ENCODE measurements at regions not wholly inside any gene's neighbourhood (a gene's known extent, or its start where the extent isn't known, plus 50 kb on each side); places are given as distances from the start of the nearest gene placed in this dataset.
"Not testable (repeated sequence)": the region's sequence is repeated elsewhere in the genome, so short reads cannot be mapped to it uniquely, and the experiment has no call there.

DNA sequence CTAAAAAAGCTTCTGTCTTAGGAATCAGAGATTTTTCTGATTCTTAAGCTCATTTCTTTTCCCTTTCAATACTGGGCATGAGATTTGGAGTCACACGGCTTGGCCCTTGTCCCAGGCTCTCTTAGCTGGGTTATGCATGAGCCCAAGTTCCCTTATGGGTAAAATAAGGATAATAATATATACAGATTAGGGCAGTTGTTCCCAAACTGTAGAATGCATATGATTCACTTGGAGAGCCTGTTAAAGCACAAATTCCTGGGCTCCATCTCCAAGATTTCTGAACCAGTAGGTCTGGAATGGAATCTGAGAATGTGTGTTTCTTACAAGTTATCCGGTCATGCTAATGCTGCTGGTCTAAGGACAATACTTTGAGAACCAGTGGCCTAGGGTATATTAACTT lies 154.0 kb downstream of the REEP3 start:
- POLR2A ChIA-PET: no interaction called here
- Mint-ChIP-seq H3K27ac (no peak overlapping the region), H3K4me3 (no peak overlapping the region), H3K36me3 (no peaks in the 10 kb centered on the region), H3K9me3 (peaks cover 0 to 2% (median 0%) of the 10 kb centered on the region in 9 donors), H3K4me1 (peaks cover 0 to 5% (median 0%) of the 10 kb centered on the region in 4 donors), H3K27me3 (peaks cover 0 to 3% (median 1%) of the 10 kb centered on the region in 5 donors)
- DNase-seq (no peak), ATAC-seq (no peak)

GRCh38 chr10:63677001-63677400 lies 155.8 kb downstream of the REEP3 start:
- Mint-ChIP-seq H3K9me3 (peaks cover 0 to 2% (median 0%) of the 10 kb centered on the region in 9 donors), H3K27ac (no peak overlapping the region), H3K36me3 (no peaks in the 10 kb centered on the region), H3K4me1 (peaks cover 0 to 5% (median 0%) of the 10 kb centered on the region in 4 donors), H3K4me3 (no peak overlapping the region), H3K27me3 (peaks cover 0 to 4% (median 0%) of the 10 kb centered on the region in 5 donors)
- DNase-seq: no peak
- ATAC-seq: no peak
- POLR2A ChIA-PET: no interaction called here

DNA sequence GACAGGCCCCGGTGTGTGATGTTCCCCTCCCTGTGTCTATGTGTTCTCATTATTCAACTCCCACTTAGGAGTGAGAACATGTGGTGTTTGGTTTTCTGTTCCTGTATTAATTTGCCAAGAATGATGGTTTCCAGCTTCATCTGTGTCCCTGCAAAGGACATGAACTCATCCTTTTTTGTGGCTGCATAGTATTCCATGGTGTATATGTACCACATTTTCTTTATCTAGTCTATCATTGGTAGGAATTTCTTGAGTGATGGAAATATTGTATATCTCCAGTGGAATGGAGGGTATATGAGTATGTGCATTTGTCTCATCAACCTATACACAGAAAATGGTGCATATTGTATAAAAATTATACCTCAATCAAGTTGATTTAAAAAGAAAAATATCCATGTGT lies 159.3 kb downstream of the REEP3 start:
- ATAC-seq, H3K4me1 Mint-ChIP-seq, H3K27me3 Mint-ChIP-seq, DNase-seq, H3K36me3 Mint-ChIP-seq, H3K4me3 Mint-ChIP-seq, H3K27ac Mint-ChIP-seq, H3K9me3 Mint-ChIP-seq, POLR2A ChIA-PET: not testable (repeated sequence)

GRCh38 chr10:63681993-63682697 lies 160.9 kb downstream of the REEP3 start:
- Mint-ChIP-seq H3K4me3 (no peak overlapping the region), H3K4me1 (peaks cover 0 to 3% (median 0%) of the 10 kb centered on the region in 4 donors), H3K27ac (peak overlapping the region in 1 of 10 donors; percentile 6), H3K9me3 (peaks cover 0 to 2% (median 0%) of the 10 kb centered on the region in 9 donors), H3K27me3 (peaks cover 0 to 5% (median 2%) of the 10 kb centered on the region in 5 donors), H3K36me3 (no peaks in the 10 kb centered on the region)
- DNase-seq (no peak), ATAC-seq (no peak)
- POLR2A ChIA-PET: no interaction called here

DNA sequence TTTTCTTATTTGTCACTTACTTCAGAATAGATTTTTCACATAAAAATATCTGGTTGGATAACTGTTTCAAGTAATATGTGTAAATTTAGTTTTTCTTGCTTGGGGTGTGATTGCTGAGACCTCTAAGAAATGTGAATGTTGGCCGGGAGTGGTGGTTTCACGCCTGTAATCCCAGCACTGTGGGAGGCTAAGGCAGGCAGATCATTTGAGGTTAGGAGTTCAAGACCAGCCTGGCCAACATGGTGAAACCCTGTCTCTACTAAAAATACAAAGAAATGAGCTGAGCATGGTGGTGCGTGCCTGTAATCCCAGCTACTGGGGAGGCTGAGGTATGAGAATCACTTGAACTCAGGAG lies 161.5 kb downstream of the REEP3 start:
- H3K4me3 Mint-ChIP-seq, ATAC-seq, H3K4me1 Mint-ChIP-seq, H3K9me3 Mint-ChIP-seq, H3K27me3 Mint-ChIP-seq, H3K27ac Mint-ChIP-seq, H3K36me3 Mint-ChIP-seq, POLR2A ChIA-PET, DNase-seq: not testable (repeated sequence)

DNA sequence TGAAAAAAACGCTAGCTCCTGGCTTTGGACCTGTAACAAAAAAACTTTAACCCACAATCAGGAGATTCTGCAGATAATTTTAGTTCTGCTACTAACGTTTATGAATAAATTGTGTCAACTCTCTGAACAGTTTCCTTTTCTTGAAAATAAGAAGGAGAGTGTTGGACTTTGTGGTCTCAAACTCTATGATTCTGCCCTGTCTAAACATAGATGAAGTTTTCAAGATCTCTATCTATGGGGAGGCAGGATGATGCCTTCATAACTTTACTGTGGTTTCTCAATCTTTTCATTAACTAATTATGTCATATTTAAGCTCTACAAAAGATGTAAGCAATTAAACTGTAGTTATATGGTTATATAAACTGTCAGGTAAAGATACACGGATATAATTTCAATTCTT lies 162.0 kb downstream of the REEP3 start:
- Mint-ChIP-seq H3K36me3 (no peaks in the 10 kb centered on the region), H3K27me3 (peaks cover 0 to 10% (median 4%) of the 10 kb centered on the region in 5 donors), H3K4me1 (peaks cover 0 to 3% (median 0%) of the 10 kb centered on the region in 4 donors), H3K4me3 (no peak overlapping the region), H3K27ac (no peak overlapping the region), H3K9me3 (peaks cover 0 to 2% (median 0%) of the 10 kb centered on the region in 9 donors)
- DNase-seq (no peak), ATAC-seq (no peak)
- POLR2A ChIA-PET: no interaction called here

- H3K27ac Mint-ChIP-seq: no peak overlapping the region
- POLR2A ChIA-PET: interaction anchor here (0.7 kb wide), 1 partner anchor 482 kb away, joined by 4 read pairs; no protein-coding TSS in a partner anchor
These were observed 162.5 kb downstream of the REEP3 start for GRCh38 chr10:63683686-63684085.

GRCh38 chr10:63684257-63684936 lies 163.2 kb downstream of the REEP3 start:
- Mint-ChIP-seq H3K4me1 (peaks cover 0 to 3% (median 0%) of the 10 kb centered on the region in 4 donors), H3K27me3 (peaks cover 0 to 10% (median 4%) of the 10 kb centered on the region in 5 donors), H3K36me3 (no peaks in the 10 kb centered on the region), H3K9me3 (peaks cover 0 to 2% (median 0%) of the 10 kb centered on the region in 9 donors), H3K4me3 (no peak overlapping the region), H3K27ac (no peak overlapping the region)
- POLR2A ChIA-PET: interaction anchor here (0.7 kb wide), 1 partner anchor 482 kb away, joined by 4 read pairs; no protein-coding TSS in a partner anchor
- DNase-seq (no peak), ATAC-seq (no peak)

More at GRCh38 chr10:63683686-63684085, 162.5 kb downstream of the REEP3 start:
- H3K4me1 Mint-ChIP-seq: peaks cover 0 to 3% (median 0%) of the 10 kb centered on the region in 4 donors
- ATAC-seq: no peak
- no peak overlapping the region for H3K4me3 Mint-ChIP-seq
- H3K27me3 Mint-ChIP-seq: peaks cover 0 to 10% (median 4%) of the 10 kb centered on the region in 5 donors
- peaks cover 0 to 2% (median 0%) of the 10 kb centered on the region in 9 donors for H3K9me3 Mint-ChIP-seq
- DNase-seq: no peak
- no peaks in the 10 kb centered on the region for H3K36me3 Mint-ChIP-seq

GRCh38 chr10:63689768-63690167 lies 168.6 kb downstream of the REEP3 start:
- no peaks in the 10 kb centered on the region for H3K36me3 Mint-ChIP-seq
- no peak overlapping the region for H3K4me3 Mint-ChIP-seq
- DNase-seq: no peak
- no peak overlapping the region for H3K27ac Mint-ChIP-seq
- no peak for ATAC-seq
- POLR2A ChIA-PET: no interaction called here
- peaks cover 0 to 8% (median 4%) of the 10 kb centered on the region in 5 donors for H3K27me3 Mint-ChIP-seq
- H3K4me1 Mint-ChIP-seq: no peaks in the 10 kb centered on the region
- H3K9me3 Mint-ChIP-seq: peaks cover 0 to 8% (median 0%) of the 10 kb centered on the region in 9 donors

GRCh38 chr10:63692220-63692896 lies 171.2 kb downstream of the REEP3 start:
- POLR2A ChIA-PET: no interaction called here
- Mint-ChIP-seq H3K4me1 (no peaks in the 10 kb centered on the region), H3K27ac (no peak overlapping the region), H3K9me3 (peaks cover 0 to 8% (median 0%) of the 10 kb centered on the region in 9 donors), H3K36me3 (no peaks in the 10 kb centered on the region), H3K27me3 (peaks cover 0 to 6% (median 2%) of the 10 kb centered on the region in 5 donors), H3K4me3 (no peak overlapping the region)
- DNase-seq: no peak
- no peak for ATAC-seq

DNA sequence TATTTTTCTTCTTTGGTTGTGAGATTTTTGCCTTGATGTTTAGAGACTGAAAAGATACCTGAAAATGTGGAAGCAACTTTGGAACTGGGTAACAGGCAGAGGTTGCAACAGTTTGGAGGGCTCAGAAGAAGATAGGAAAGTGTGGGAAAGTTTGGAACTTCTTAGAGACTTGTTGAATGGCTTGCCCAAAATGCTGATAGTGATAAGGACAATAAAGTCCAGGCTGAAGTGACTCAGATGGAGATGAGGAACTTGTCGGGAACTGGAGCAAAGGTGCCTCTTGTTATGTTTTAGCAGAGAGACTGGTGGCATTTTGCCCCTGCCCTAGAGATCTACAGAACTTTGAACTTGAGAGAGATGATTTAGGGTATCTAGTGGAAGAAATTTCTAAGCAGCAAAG lies 171.8 kb downstream of the REEP3 start:
- H3K9me3 Mint-ChIP-seq, H3K27me3 Mint-ChIP-seq, ATAC-seq, DNase-seq, H3K4me1 Mint-ChIP-seq, POLR2A ChIA-PET, H3K27ac Mint-ChIP-seq, H3K36me3 Mint-ChIP-seq, H3K4me3 Mint-ChIP-seq: not testable (repeated sequence)

DNA sequence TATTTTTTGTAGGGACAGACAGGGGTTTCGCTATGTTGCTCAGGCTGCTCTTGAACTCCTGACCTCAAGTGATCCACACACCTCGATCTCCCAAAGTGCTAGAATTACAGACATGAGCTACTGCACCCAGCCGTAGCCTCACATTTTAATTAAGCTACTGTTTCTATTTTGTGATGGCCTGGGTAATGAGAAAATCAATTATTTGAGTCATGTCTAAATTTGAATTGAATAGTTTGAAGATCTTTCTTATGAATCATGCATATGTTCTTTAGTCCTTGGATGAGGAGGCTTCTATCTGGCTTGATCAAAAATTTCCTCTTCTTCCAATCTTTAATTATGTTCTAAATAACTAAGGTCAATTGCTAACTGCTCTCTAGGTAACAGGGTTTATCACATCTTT lies 175.0 kb downstream of the REEP3 start:
- no peak overlapping the region for H3K27ac Mint-ChIP-seq
- no peak overlapping the region for H3K4me3 Mint-ChIP-seq
- H3K9me3 Mint-ChIP-seq: peaks cover 0 to 8% (median 0%) of the 10 kb centered on the region in 9 donors
- DNase-seq (no peak), ATAC-seq (no peak)
- POLR2A ChIA-PET: no interaction called here
- H3K4me1 Mint-ChIP-seq: peaks cover 0 to 17% (median 0%) of the 10 kb centered on the region in 4 donors
- H3K27me3 Mint-ChIP-seq: no peaks in the 10 kb centered on the region
- H3K36me3 Mint-ChIP-seq: no peaks in the 10 kb centered on the region

Measured in naive thymus-derived CD8-positive, alpha-beta T cell (primary cell).